ENCODE measurements at regions not wholly inside any gene's neighbourhood (a gene's known extent, or its start where the extent isn't known, plus 50 kb on each side); places are given as distances from the start of the nearest gene placed in this dataset.

DNA sequence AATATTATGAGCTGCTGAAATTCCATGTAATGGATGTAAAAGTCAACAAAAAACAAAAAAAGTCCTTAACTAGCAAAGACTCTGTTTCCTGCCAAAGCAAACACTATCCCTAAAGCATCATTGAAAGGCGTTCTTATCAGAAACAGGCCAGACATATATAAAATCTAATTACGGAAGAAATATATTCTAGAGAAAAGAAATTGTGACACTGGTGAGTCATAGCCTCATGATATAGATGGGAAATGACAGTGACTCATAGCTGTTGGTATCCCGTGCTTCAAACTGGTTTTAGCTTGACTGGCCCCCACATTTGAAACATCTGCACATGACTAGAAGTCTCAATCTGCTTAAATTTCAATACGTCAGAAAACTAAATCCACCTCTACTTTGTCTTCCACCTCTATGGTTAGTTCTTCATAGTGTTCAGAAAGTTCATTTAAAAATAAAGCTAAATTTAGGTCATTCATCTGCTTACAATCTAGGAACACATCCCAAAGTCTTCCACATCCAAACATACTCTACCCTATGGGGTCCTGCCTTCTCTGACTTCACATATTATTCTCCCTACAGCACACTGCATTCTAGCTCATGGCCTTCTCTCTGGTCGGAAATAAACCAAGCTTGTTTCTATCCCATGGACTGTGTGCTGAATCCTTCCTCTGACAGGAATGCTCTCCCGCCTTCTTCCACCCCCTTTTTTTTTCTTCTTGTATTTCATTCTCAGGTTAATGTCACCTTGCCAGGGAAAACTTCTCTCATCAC, 456.3 kb upstream of the ARRDC4 start:
- no peaks in the 10 kb centered on the region for H3K27me3 ChIP-seq
- no peaks in the 10 kb centered on the region for H3K4me1 ChIP-seq (replicated peaks in 1 of 2)
- WGBS, 4 donors: 39 to 54% (median 52%) methylated on average over 6 of the region's 6 CpGs
- no peak overlapping the region for H3K4me3 ChIP-seq
- H3K36me3 ChIP-seq (replicated peaks in 1 of 2): no peaks in the 10 kb centered on the region
- H3K9me3 ChIP-seq (replicated peaks in 1 of 3): no peaks in the 10 kb centered on the region
- intact Hi-C loops (cut with DNase I): no loop called here
- no peak for TF ChIP-seq POLR2A (IDR thresholded peaks at IDR 0.05)
- TF ChIP-seq, protein P1, sequence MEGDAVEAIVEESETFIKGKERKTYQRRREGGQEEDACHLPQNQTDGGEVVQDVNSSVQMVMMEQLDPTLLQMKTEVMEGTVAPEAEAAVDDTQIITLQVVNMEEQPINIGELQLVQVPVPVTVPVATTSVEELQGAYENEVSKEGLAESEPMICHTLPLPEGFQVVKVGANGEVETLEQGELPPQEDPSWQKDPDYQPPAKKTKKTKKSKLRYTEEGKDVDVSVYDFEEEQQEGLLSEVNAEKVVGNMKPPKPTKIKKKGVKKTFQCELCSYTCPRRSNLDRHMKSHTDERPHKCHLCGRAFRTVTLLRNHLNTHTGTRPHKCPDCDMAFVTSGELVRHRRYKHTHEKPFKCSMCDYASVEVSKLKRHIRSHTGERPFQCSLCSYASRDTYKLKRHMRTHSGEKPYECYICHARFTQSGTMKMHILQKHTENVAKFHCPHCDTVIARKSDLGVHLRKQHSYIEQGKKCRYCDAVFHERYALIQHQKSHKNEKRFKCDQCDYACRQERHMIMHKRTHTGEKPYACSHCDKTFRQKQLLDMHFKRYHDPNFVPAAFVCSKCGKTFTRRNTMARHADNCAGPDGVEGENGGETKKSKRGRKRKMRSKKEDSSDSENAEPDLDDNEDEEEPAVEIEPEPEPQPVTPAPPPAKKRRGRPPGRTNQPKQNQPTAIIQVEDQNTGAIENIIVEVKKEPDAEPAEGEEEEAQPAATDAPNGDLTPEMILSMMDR (IDR thresholded peaks at IDR 0.05): no peak
- no peak overlapping the region for H3K27ac ChIP-seq
- DNase-seq: no peak

DNA sequence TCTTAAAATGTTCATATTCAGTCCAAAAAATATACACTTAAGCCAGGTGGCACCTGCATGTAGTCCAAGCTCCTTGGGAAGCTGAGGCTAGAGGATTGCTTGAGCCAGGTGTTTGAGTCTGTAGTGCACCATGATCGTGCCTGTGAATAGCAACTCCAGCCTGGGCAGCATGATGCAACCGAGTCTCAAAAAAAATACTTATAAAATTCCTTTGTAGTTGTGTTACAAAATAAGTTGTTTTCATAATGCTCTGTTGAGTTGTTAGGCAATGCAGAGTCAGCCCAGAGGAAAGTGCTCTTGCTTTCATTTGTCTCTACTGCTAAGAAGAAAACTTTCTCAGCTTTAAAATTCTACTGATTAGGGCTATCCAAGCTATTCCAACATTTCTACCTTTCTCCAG, 442.8 kb upstream of the ARRDC4 start:
- Histone ChIP-seq H3K4me1 (replicated peaks in 1 of 2) (no peaks in the 10 kb centered on the region), H3K27ac (no peak overlapping the region), H3K27me3 (no peaks in the 10 kb centered on the region), H3K36me3 (replicated peaks in 1 of 2) (no peaks in the 10 kb centered on the region), H3K9me3 (replicated peaks in 1 of 3) (no peaks in the 10 kb centered on the region), H3K4me3 (no peak overlapping the region)
- TF ChIP-seq, protein P1 (IDR thresholded peaks at IDR 0.05): no peak
- TF ChIP-seq POLR2A (IDR thresholded peaks at IDR 0.05): no peak
- intact Hi-C loops (cut with DNase I): no loop called here
- no peak for DNase-seq
- 60 to 90% (median 83%) methylated on average over 2 of the region's 2 CpGs for WGBS, 4 donors

DNA sequence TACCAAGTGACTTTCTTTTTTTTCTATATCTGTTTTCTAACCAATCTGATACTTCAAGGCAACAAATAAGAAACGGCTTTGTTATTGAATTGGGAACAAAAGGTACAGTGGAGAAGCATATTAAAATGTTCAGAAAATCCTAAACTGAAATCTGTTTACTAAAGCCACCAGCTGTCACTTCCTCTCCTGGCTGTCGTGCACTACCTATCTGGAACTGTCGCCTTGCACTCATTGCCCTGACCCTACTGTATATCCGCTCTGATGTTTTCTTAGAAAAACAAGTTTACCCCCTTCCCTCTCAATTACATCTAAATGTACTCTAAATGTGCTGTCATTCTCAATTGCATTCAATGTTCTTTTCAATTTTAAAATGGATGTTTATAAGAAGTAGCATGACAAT, 439.8 kb upstream of the ARRDC4 start:
- no peak for TF ChIP-seq POLR2A (IDR thresholded peaks at IDR 0.05)
- TF ChIP-seq, protein P1 (IDR thresholded peaks at IDR 0.05): no peak
- Histone ChIP-seq H3K4me1 (replicated peaks in 1 of 2) (no peaks in the 10 kb centered on the region), H3K36me3 (replicated peaks in 1 of 2) (no peaks in the 10 kb centered on the region), H3K27me3 (no peaks in the 10 kb centered on the region), H3K4me3 (no peak overlapping the region), H3K27ac (no peak overlapping the region), H3K9me3 (replicated peaks in 1 of 3) (no peaks in the 10 kb centered on the region)
- DNase-seq: no peak
- intact Hi-C loops (cut with DNase I): no loop called here
- WGBS, 4 donors: 70 to 78% (median 77%) methylated on average over 4 of the region's 4 CpGs

DNA sequence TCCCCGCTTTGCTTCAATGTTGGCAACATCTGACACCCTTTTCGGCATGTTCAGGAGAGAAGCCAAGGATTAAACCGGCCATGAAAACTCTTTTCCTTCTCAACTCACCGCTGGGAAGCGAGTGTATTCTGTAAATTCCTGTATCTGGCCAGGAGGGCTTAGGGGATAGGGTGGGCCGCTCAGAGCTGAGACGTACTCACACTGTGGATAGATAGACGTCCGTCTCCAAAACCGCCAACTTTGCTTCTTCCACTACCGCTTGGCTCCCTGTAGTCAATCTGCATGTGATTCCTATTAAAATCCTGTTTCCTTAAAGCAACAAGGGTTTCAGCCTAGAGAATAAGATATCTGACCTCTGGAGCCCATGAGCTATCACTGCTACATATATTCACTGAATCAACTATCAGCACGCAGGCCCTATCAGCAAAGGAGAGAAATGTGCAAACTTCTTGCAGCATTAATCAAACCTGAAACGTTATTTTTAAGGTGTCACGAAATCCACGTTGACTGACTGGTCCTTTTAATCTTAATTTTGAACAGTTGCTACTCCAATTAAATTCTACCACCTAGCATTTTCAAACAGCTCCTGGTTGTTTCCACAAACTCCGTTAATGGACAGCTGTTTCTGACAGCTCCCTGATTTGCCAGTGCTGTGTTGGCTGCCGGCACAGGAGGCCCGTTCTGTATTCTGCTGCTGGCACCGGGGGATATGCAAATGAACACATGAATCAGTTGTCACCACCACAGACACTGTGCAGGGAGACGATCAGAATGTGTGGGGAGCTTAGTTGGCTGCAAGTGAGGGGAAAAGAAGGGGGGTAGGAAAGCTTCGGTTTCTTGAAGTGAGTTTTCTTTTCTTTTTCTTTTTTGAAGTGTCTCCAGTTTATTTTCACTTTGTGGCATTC, 438.9 kb upstream of the ARRDC4 start:
- H3K36me3 ChIP-seq (replicated peaks in 1 of 2): no peaks in the 10 kb centered on the region
- no peaks in the 10 kb centered on the region for H3K27me3 ChIP-seq
- no peaks in the 10 kb centered on the region for H3K9me3 ChIP-seq (replicated peaks in 1 of 3)
- no peak for TF ChIP-seq POLR2A (IDR thresholded peaks at IDR 0.05)
- TF ChIP-seq, protein P1 (IDR thresholded peaks at IDR 0.05): no peak
- no peak overlapping the region for H3K4me3 ChIP-seq
- no peak overlapping the region for H3K27ac ChIP-seq
- no peak for DNase-seq
- 56 to 62% (median 58%) methylated on average over 21 of the region's 21 CpGs for WGBS, 4 donors
- no peaks in the 10 kb centered on the region for H3K4me1 ChIP-seq (replicated peaks in 1 of 2)
- intact Hi-C loops (cut with DNase I): no loop called here
